ENCODE measurements at regions not wholly inside any gene's neighbourhood (a gene's known extent, or its start where the extent isn't known, plus 50 kb on each side); places are given as distances from the start of the nearest gene placed in this dataset.

DNA sequence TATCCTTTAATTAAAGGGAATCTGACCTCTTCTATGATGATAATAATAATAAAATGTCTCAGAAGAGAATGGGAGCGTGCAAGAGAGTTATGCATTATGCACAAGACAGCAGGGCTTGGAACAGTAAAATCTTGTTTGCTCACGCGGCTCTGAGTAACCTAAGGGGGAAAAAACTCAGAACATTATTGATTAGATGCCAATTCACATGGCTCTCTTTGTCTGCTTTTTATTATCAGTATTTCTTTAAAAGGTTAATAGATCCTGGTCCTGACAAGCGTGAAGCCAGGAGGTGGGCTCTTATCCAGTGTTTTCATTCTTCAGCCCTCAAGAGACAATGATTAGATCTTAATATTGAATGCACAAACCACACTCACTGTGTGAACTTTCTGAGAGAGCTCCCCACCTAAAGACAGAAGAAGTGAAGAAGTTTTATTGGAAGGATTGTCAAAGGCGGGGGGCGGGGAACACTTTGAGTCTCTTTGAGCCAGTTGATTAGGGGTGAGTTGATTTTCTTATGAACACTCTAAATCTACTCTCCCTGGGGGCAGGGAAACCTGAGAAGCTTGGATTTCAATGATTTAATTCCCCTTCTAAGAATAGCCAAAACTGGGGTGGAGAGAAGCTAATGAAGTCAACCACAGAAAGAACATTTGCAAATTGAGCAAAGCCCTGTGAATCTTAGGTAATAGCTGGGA lies 127.5 kb upstream of the CTAGE1 start:
- Histone ChIP-seq H3K27me3 (ENCODE audit: insufficient read depth, low read length, poor library complexity, severe bottlenecking) (no peaks in the 10 kb centered on the region), H3K9me2 (replicated peaks; ENCODE audit: low read depth, low read length) (no peaks in the 10 kb centered on the region), H3K36me3 (ENCODE audit: insufficient read depth, low read length) (no peaks in the 10 kb centered on the region), H3K9me3 (ENCODE audit: insufficient read depth, low read depth, low read length) (no peaks in the 10 kb centered on the region), H2AFZ (ENCODE audit: low read length) (no peak overlapping the region), H3K9ac (ENCODE audit: low read depth, low read length, poor library complexity, severe bottlenecking) (no peak overlapping the region), H3K4me3 (ENCODE audit: low read length, poor library complexity, severe bottlenecking) (no peak overlapping the region), H3F3A (ENCODE audit: low read depth) (no peaks in the 10 kb centered on the region), H4K20me1 (ENCODE audit: insufficient read depth, low read length, poor library complexity, severe bottlenecking) (no peaks in the 10 kb centered on the region), H3K4me1 (ENCODE audit: insufficient read depth, low read length, poor library complexity, severe bottlenecking) (no peaks in the 10 kb centered on the region), H3K79me2 (ENCODE audit: insufficient read depth, low read length) (no peaks in the 10 kb centered on the region), H3K4me2 (ENCODE audit: low read depth, low read length, poor library complexity, severe bottlenecking) (no peak overlapping the region)
- TF ChIP-seq, protein P1, sequence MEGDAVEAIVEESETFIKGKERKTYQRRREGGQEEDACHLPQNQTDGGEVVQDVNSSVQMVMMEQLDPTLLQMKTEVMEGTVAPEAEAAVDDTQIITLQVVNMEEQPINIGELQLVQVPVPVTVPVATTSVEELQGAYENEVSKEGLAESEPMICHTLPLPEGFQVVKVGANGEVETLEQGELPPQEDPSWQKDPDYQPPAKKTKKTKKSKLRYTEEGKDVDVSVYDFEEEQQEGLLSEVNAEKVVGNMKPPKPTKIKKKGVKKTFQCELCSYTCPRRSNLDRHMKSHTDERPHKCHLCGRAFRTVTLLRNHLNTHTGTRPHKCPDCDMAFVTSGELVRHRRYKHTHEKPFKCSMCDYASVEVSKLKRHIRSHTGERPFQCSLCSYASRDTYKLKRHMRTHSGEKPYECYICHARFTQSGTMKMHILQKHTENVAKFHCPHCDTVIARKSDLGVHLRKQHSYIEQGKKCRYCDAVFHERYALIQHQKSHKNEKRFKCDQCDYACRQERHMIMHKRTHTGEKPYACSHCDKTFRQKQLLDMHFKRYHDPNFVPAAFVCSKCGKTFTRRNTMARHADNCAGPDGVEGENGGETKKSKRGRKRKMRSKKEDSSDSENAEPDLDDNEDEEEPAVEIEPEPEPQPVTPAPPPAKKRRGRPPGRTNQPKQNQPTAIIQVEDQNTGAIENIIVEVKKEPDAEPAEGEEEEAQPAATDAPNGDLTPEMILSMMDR (conservative IDR thresholded peaks at IDR 0.05; ENCODE audit: low read length) = no peak
- no peak for TF ChIP-seq EZH2phosphoT487 (IDR thresholded peaks at IDR 0.05; ENCODE audit: borderline replicate concordance)

DNA sequence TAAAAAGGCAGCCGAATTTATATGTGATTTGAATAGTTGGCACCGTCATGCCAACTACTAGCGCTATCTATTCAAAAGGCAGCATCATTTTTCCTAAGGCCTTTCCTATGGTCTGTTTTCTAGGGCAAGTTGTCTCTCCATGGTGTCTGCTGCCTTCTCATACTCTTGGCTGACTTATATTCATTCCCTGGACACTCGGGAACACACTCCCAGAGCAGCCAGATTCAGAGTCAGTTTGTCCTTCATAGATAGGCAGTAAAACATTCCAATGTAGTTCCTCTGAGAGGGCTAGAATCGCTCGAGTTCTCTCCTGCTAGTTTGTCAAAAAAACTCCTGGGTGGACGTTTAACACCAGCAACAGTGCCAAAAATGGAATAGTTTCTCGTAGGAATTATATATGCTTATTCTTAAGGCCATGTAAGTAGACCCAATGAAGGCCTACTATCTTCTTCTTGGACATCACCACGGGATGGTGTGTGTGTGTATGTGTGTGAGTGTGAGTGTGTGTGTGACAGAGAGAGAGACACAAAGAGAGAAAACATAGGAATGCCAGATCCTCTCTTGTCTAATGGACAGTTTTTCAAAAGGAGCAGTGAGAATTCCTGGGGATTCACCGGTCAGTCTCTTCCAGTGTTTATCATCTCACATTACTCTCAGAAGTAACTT lies 129.3 kb upstream of the CTAGE1 start:
- H3K9ac ChIP-seq (ENCODE audit: low read depth, low read length, poor library complexity, severe bottlenecking) = no peak overlapping the region
- H2AFZ ChIP-seq (ENCODE audit: low read length) = no peak overlapping the region
- H3K9me3 ChIP-seq (ENCODE audit: insufficient read depth, low read depth, low read length) = no peaks in the 10 kb centered on the region
- H3K4me1 ChIP-seq (ENCODE audit: insufficient read depth, low read length, poor library complexity, severe bottlenecking) = no peaks in the 10 kb centered on the region
- no peak for TF ChIP-seq EZH2phosphoT487 (IDR thresholded peaks at IDR 0.05; ENCODE audit: borderline replicate concordance)
- TF ChIP-seq, protein P1 (conservative IDR thresholded peaks at IDR 0.05; ENCODE audit: low read length) = no peak
- no peaks in the 10 kb centered on the region for H3F3A ChIP-seq (ENCODE audit: low read depth)
- no peaks in the 10 kb centered on the region for H3K36me3 ChIP-seq (ENCODE audit: insufficient read depth, low read length)
- H3K9me2 ChIP-seq (replicated peaks; ENCODE audit: low read depth, low read length) = no peaks in the 10 kb centered on the region
- H3K4me3 ChIP-seq (ENCODE audit: low read length, poor library complexity, severe bottlenecking) = no peak overlapping the region
- no peaks in the 10 kb centered on the region for H3K27me3 ChIP-seq (ENCODE audit: insufficient read depth, low read length, poor library complexity, severe bottlenecking)
- H3K79me2 ChIP-seq (ENCODE audit: insufficient read depth, low read length) = no peaks in the 10 kb centered on the region
- no peak overlapping the region for H3K4me2 ChIP-seq (ENCODE audit: low read depth, low read length, poor library complexity, severe bottlenecking)
- H4K20me1 ChIP-seq (ENCODE audit: insufficient read depth, low read length, poor library complexity, severe bottlenecking) = no peaks in the 10 kb centered on the region

DNA sequence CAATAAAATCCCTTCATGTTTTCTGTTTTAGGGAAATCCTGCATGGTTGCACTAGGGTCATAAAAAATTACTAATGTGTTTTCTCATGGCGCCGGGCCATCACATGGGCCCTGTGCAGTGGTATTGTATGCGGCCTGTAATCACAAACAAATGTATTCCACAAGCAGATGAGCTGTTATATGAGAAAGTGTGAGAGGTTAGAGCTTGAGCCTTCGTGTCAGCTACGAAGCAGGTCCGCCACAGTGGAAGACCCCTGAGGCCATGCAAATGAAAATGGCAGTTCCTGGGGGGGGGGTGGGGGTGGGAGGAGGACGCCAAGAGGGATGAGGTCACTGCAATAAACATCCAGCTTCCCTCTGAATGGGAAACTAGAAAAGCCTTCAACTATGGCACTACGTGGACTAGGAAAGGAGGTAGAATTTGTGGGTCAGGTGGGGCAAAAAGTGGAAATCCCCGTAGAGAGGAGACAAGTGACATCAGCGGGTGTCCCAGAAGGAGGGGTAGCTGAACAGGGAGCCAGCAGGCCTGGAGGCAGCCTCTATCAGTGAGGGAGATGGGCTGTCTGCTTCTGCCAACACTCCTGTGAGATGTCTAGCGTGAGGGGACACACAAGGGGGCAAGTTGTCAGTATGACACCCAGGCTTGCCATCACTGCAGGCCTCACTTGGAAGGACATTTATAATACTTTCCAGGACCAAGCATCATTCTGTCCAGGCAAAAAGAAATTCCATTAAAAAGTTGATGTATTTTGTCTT lies 130.3 kb upstream of the CTAGE1 start:
- H3K9ac ChIP-seq (ENCODE audit: low read depth, low read length, poor library complexity, severe bottlenecking) = no peak overlapping the region
- H3K9me3 ChIP-seq (ENCODE audit: insufficient read depth, low read depth, low read length) = no peaks in the 10 kb centered on the region
- H3K4me2 ChIP-seq (ENCODE audit: low read depth, low read length, poor library complexity, severe bottlenecking) = no peak overlapping the region
- no peaks in the 10 kb centered on the region for H3K4me1 ChIP-seq (ENCODE audit: insufficient read depth, low read length, poor library complexity, severe bottlenecking)
- H3K9me2 ChIP-seq (replicated peaks; ENCODE audit: low read depth, low read length) = no peaks in the 10 kb centered on the region
- no peaks in the 10 kb centered on the region for H4K20me1 ChIP-seq (ENCODE audit: insufficient read depth, low read length, poor library complexity, severe bottlenecking)
- H3K27me3 ChIP-seq (ENCODE audit: insufficient read depth, low read length, poor library complexity, severe bottlenecking) = no peaks in the 10 kb centered on the region
- H3F3A ChIP-seq (ENCODE audit: low read depth) = no peaks in the 10 kb centered on the region
- H3K36me3 ChIP-seq (ENCODE audit: insufficient read depth, low read length) = no peaks in the 10 kb centered on the region
- no peak overlapping the region for H2AFZ ChIP-seq (ENCODE audit: low read length)
- no peaks in the 10 kb centered on the region for H3K79me2 ChIP-seq (ENCODE audit: insufficient read depth, low read length)
- no peak overlapping the region for H3K4me3 ChIP-seq (ENCODE audit: low read length, poor library complexity, severe bottlenecking)
- no peak for TF ChIP-seq EZH2phosphoT487 (IDR thresholded peaks at IDR 0.05; ENCODE audit: borderline replicate concordance)
- TF ChIP-seq, protein P1 (conservative IDR thresholded peaks at IDR 0.05; ENCODE audit: low read length) = no peak
